Peyer's patch (tissue), 4 donors: ENCODE measurements at regions not wholly inside any gene's neighbourhood (a gene's known extent, or its start where the extent isn't known, plus 50 kb on each side); places are given as distances from the start of the nearest gene placed in this dataset.

ENCODE experiments used
- POLR2A ChIP-seq, 2 donors: fragments of 450-650 bp; IDR thresholded peaks; one replicate each; pipeline ENCODE4 v1.5.1; 2017; ENCODE audit warnings: antibody characterized with exemption in 2 of 2, mild to moderate bottlenecking in 2 of 2, moderate library complexity in 2 of 2
- TF ChIP-seq, protein P1 (sequence below), 6 experiments: fragments of 450-650 bp in 4 of 6; fragments of 200-600 bp in 2 of 6; sonication (generic) in 1 of 6; IDR thresholded peaks; one replicate each; pipeline ENCODE4 v1.5.1; 2017 to 2019; ENCODE audit warnings: antibody characterized with exemption in 6 of 6, mild to moderate bottlenecking in 3 of 6, moderate library complexity in 1 of 6

DNA sequence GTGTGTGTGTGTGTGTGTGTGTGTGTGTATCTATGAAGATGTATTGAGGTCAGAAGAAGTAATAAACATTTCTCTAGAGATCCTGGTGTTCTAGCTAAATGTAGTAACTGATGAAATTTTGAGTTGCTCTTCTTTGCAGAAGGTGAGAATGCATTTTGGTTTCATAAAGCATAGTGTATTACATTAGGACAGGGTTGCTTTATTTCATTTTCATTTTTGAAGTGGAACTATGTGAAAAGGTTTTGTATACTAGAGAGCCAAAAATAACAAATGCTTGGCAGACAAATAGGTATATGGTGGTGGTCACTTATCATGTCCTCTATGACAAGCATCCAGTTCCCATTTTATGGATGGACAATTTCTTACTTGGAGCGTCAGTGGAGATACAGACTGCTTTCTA is 99.0 kb downstream of the CASP12 start:
- TF ChIP-seq, protein P1, sequence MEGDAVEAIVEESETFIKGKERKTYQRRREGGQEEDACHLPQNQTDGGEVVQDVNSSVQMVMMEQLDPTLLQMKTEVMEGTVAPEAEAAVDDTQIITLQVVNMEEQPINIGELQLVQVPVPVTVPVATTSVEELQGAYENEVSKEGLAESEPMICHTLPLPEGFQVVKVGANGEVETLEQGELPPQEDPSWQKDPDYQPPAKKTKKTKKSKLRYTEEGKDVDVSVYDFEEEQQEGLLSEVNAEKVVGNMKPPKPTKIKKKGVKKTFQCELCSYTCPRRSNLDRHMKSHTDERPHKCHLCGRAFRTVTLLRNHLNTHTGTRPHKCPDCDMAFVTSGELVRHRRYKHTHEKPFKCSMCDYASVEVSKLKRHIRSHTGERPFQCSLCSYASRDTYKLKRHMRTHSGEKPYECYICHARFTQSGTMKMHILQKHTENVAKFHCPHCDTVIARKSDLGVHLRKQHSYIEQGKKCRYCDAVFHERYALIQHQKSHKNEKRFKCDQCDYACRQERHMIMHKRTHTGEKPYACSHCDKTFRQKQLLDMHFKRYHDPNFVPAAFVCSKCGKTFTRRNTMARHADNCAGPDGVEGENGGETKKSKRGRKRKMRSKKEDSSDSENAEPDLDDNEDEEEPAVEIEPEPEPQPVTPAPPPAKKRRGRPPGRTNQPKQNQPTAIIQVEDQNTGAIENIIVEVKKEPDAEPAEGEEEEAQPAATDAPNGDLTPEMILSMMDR (IDR thresholded peaks at IDR 0.05): no peak
- no peak for TF ChIP-seq POLR2A (IDR thresholded peaks at IDR 0.05)
